Testis (tissue), 2 donors: ENCODE measurements at regions not wholly inside any gene's neighbourhood (a gene's known extent, or its start where the extent isn't known, plus 50 kb on each side); places are given as distances from the start of the nearest gene placed in this dataset.

ENCODE experiments used
- DNase-seq: peaks from one replicate; pipeline ENCODE4 v3.0.0-alpha.2; 2019
- H3K27ac ChIP-seq, 2 donors: fragments of 200-600 bp; sonication (generic); one replicate each; pipeline ENCODE4 v1.5.1; 2019
- H3K27me3 ChIP-seq: fragments of 200-600 bp; sonication (generic); one replicate; pipeline ENCODE4 v1.5.1; 2019
- H3K36me3 ChIP-seq: fragments of 200-600 bp; sonication (generic); one replicate; pipeline ENCODE4 v1.5.1; 2017; ENCODE audit warnings: low read depth; ENCODE audit errors: missing control alignments
- H3K4me1 ChIP-seq: fragments of 200-600 bp; sonication (generic); one replicate; pipeline ENCODE4 v1.5.1; 2019
- H3K4me3 ChIP-seq, 2 donors: fragments of 200-600 bp; sonication (generic); one replicate each; pipeline ENCODE4 v1.5.1; 2017 to 2019
- H3K9me3 ChIP-seq: fragments of 200-600 bp; sonication (generic); one replicate; pipeline ENCODE4 v1.5.1; 2017
- POLR2A ChIP-seq: fragments of 450-650 bp; IDR thresholded peaks from one replicate; pipeline ENCODE4 v1.6.1; 2017; ENCODE audit warnings: antibody characterized with exemption, mild to moderate bottlenecking, moderate library complexity
- WGBS, 2 donors: methylation state at CpG; one replicate each; pipeline ENCODE4 v1.1.5; 2018; 5-methylcytosine and 5-hydroxymethylcytosine counted together
- intact Hi-C: fragments of 100-400 bp; cut with DNase I; formaldehyde crosslinking; loops from one replicate; pipeline ENCODE4 v1.15.1; 2023; ENCODE audit warnings: low total_unique reads
- TF ChIP-seq, protein P1 (sequence below), 3 experiments: fragments of 450-650 bp in 2 of 3; fragments of 200-600 bp in 1 of 3; sonication (generic) in 1 of 3; IDR thresholded peaks; one replicate each; pipeline ENCODE4 v1.5.1; 2016 to 2019; ENCODE audit warnings: antibody characterized with exemption in 3 of 3, mild to moderate bottlenecking in 2 of 3, moderate library complexity in 1 of 3

DNA sequence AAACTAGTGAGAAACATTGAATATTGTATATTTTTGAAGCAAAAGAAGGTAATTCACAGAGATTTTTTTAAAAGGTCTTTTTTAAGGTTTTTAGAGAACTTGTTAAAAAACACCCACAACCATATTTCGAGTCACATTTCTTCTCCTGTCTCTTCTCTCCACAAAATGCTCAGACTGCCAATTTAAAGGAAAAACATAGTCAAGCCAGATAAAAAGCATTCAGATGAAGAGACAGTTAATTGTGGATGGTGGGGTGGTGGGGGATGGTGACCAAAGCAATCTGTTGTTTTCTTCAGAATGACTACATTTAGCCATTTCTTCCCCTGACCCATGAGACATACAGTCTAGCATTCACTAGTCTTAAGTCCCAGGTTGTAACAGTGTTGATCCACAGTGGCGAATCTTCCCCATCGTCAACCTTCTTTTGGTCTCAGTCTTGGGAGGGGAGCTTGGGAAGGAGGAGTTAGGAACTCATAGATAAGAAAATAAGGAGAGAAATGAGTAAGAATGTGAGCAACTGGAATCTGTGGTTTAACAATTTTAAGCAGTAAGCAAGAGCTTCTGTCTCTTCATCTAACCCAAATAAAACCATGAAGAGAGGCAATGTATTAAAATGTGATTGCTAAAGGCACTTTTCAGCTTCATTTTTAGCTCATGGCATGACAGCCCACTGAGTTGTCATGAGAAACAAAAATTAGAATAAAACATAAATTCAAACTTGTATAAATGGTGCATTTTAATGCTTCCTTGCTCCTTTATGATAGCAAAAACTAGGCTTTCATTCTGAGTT, 413.7 kb upstream of the FSHR start:
- TF ChIP-seq, protein P1, sequence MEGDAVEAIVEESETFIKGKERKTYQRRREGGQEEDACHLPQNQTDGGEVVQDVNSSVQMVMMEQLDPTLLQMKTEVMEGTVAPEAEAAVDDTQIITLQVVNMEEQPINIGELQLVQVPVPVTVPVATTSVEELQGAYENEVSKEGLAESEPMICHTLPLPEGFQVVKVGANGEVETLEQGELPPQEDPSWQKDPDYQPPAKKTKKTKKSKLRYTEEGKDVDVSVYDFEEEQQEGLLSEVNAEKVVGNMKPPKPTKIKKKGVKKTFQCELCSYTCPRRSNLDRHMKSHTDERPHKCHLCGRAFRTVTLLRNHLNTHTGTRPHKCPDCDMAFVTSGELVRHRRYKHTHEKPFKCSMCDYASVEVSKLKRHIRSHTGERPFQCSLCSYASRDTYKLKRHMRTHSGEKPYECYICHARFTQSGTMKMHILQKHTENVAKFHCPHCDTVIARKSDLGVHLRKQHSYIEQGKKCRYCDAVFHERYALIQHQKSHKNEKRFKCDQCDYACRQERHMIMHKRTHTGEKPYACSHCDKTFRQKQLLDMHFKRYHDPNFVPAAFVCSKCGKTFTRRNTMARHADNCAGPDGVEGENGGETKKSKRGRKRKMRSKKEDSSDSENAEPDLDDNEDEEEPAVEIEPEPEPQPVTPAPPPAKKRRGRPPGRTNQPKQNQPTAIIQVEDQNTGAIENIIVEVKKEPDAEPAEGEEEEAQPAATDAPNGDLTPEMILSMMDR (IDR thresholded peaks at IDR 0.05): no peak
- TF ChIP-seq POLR2A: no peak
- DNase-seq: no peak
- Histone ChIP-seq H3K27me3 (no peaks in the 10 kb centered on the region), H3K27ac (peak overlapping the region in 1 of 2 donors; percentile 32), H3K4me1 (no peaks in the 10 kb centered on the region), H3K9me3 (no peaks in the 10 kb centered on the region), H3K36me3 (no peaks in the 10 kb centered on the region), H3K4me3 (no peak overlapping the region)
- intact Hi-C loops: no loop called here
- 61 to 69% methylated on average over 3 of the region's 3 CpGs for WGBS, 2 donors

- Histone ChIP-seq H3K27me3 (no peaks in the 10 kb centered on the region), H3K27ac (no peak overlapping the region), H3K36me3 (no peaks in the 10 kb centered on the region), H3K9me3 (no peaks in the 10 kb centered on the region), H3K4me1 (no peaks in the 10 kb centered on the region), H3K4me3 (no peak overlapping the region)
- WGBS, 2 donors: 85 to 96% methylated on average over 1 of the region's 1 CpG
- no peak for DNase-seq
- TF ChIP-seq, protein P1 (IDR thresholded peaks at IDR 0.05): no peak
- no peak for TF ChIP-seq POLR2A
- intact Hi-C loops: no loop called here
Measured at GRCh38 chr2:49567021-49567420, 412.7 kb upstream of the FSHR start.

- no peak overlapping the region for H3K27ac ChIP-seq
- no peak for DNase-seq
- no peak overlapping the region for H3K4me3 ChIP-seq
- no peak for TF ChIP-seq POLR2A
- TF ChIP-seq, protein P1 (IDR thresholded peaks at IDR 0.05): no peak
- no peaks in the 10 kb centered on the region for H3K27me3 ChIP-seq
- no peaks in the 10 kb centered on the region for H3K4me1 ChIP-seq
- H3K9me3 ChIP-seq: no peaks in the 10 kb centered on the region
- H3K36me3 ChIP-seq: no peaks in the 10 kb centered on the region
- intact Hi-C loops: no loop called here
Measured at GRCh38 chr2:49553658-49554057, 399.3 kb upstream of the FSHR start.

DNA sequence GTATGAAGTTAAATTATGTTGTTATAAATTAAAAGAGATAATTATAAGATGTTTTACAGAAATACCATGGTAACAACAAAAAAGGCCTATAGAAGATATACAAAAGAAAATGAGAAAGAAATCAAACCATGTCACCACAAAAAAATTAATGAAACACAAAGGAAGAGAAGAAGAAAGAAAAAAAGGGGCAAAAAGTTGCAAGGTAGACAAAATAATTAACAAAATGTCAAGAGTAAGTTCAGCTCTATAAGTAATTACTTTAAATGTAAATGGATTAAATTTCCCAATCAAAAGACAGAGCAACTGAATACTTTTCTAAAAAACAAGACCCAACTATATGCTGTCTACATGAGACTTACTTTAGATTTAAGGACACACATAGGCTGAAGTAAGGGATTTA, 378.4 kb upstream of the FSHR start:
- Histone ChIP-seq H3K27me3 (no peaks in the 10 kb centered on the region), H3K36me3 (no peaks in the 10 kb centered on the region), H3K27ac (no peak overlapping the region), H3K9me3 (no peaks in the 10 kb centered on the region), H3K4me1 (no peaks in the 10 kb centered on the region), H3K4me3 (no peak overlapping the region)
- intact Hi-C loops: no loop called here
- no peak for TF ChIP-seq POLR2A
- TF ChIP-seq, protein P1 (IDR thresholded peaks at IDR 0.05): no peak
- DNase-seq: no peak
